HCT116 (cell line): ENCODE measurements at regions not wholly inside any gene's neighbourhood (a gene's known extent, or its start where the extent isn't known, plus 50 kb on each side); places are given as distances from the start of the nearest gene placed in this dataset.

Source experiments
- ATAC-seq: fragments of 200-7000 bp; cut with Tn5 transposase; 2 replicates; pipeline ENCODE4 v1.9.1; 2020; ENCODE audit warnings: mild to moderate bottlenecking, moderate library complexity
- BruUV-seq: library from RNA; stranded (reverse); fragments of 400-500 nt; replicated peaks from 2 replicates; lab custom pipeline; 2021; lab: Mats Ljungman, UMichigan
- CTCF ChIA-PET: fragments of 300-600 bp; sonication (Branson Sonifier 250); formaldehyde crosslinking; loops from one replicate; lab custom pipeline; 2021; ENCODE audit warnings: antibody characterized with exemption; lab: Charles Lee
- POLR2A ChIA-PET: fragments of 300-600, 350-600 bp; sonication (Branson Sonifier 250); formaldehyde crosslinking; loops from one replicate; lab custom pipeline; 2021; ENCODE audit warnings: antibody characterized with exemption; lab: Charles Lee
- RAD21 ChIA-PET, 2 experiments: fragments of 300-600 bp; sonication (Branson Sonifier 250); formaldehyde crosslinking; loops; one replicate each; lab custom pipeline; 2023; ENCODE audit warnings: low total read pairs in 2 of 2; ENCODE audit not compliant: uncharacterized antibody in 2 of 2, unreplicated experiment in 2 of 2, low non-redundant PET in 1 of 2; lab: Charles Lee
- DNase-seq: peaks from one replicate; pipeline ENCODE4 v3.0.0-alpha.2; 2010; ENCODE audit warnings: low read depth, low spot score
- H2AFZ ChIP-seq: fragments of 200-600 bp; shearing (Covaris generic), sonication (generic); 2 replicates; pipeline ENCODE4 v1.6.1; 2017; ENCODE audit warnings: low read depth, mixed run types, mixed read lengths, antibody characterized with exemption, low read length; ENCODE audit not compliant: poor library complexity, severe bottlenecking
- H3K27ac ChIP-seq: 2 replicates; pipeline ENCODE4 v1.5.1; 2012; ENCODE audit warnings: low read depth, low read length
- H3K27me3 ChIP-seq: fragments of 200-600 bp; sonication (generic); 2 replicates; pipeline ENCODE4 v1.6.1; 2016; ENCODE audit warnings: mixed run types, low read length, mixed read lengths; ENCODE audit not compliant: insufficient read depth
- H3K36me3 ChIP-seq, 2 experiments: fragments of 200-500 bp in 1 of 2; fragments of 200-600 bp in 1 of 2; sonication (Bioruptor generic) in 1 of 2; sonication (generic) in 1 of 2; 2 replicates each; pipeline versions ENCODE4 v1.5.1 to v1.6.1; 2014 to 2016; ENCODE audit warnings: low read length in 2 of 2, inconsistent platforms in 1 of 2, mixed read lengths in 1 of 2, mixed run types in 1 of 2; ENCODE audit not compliant: insufficient read depth in 2 of 2, control insufficient read depth in 1 of 2
- H3K4me1 ChIP-seq, 2 experiments: fragments of 200-600 bp in 1 of 2; sonication (generic) in 1 of 2; 2 replicates each; pipeline versions ENCODE4 v1.5.1 to v1.6.1; 2012 to 2017; ENCODE audit warnings: low read length in 2 of 2, inconsistent platforms in 1 of 2, mild to moderate bottlenecking in 1 of 2, mixed read lengths in 1 of 2, mixed run types in 1 of 2, moderate library complexity in 1 of 2; ENCODE audit not compliant: insufficient read depth in 2 of 2, control insufficient read depth in 1 of 2
- H3K4me2 ChIP-seq: fragments of 200-600 bp; sonication (generic); 2 replicates; pipeline ENCODE4 v1.6.1; 2017; ENCODE audit warnings: mixed run types, low read length, mixed read lengths
- H3K4me3 ChIP-seq, 2 experiments: fragments of 200-600 bp in 1 of 2; sonication (generic) in 1 of 2; replicated peaks in 1 of 2; 2 replicates each; pipeline ENCODE4 v1.5.1; 2011 to 2016; ENCODE audit warnings: low read length in 2 of 2, control low read depth in 1 of 2, low read depth in 1 of 2, mild to moderate bottlenecking in 1 of 2, mixed read lengths in 1 of 2, mixed run types in 1 of 2
- H3K79me2 ChIP-seq: fragments of 200-600 bp; sonication (generic); 2 replicates; pipeline ENCODE4 v1.6.1; 2017; ENCODE audit warnings: mild to moderate bottlenecking, mixed run types, low read length, moderate library complexity, mixed read lengths; ENCODE audit not compliant: insufficient read depth
- H3K9ac ChIP-seq: fragments of 200-600 bp; sonication (generic); 2 replicates; pipeline ENCODE4 v1.6.1; 2016; ENCODE audit warnings: low read length, mixed read lengths
- H3K9me2 ChIP-seq: fragments of 200-600 bp; sonication (generic), shearing (Covaris generic); 2 replicates; pipeline ENCODE4 v1.6.1; 2017; ENCODE audit warnings: mixed run types, mild to moderate bottlenecking, moderate library complexity; ENCODE audit not compliant: insufficient read depth
- H3K9me3 ChIP-seq, 2 experiments: fragments of 200-500 bp in 1 of 2; fragments of 200-600 bp in 1 of 2; sonication (Bioruptor generic) in 1 of 2; sonication (generic) in 1 of 2; 2 replicates each; pipeline ENCODE4 v1.6.1; 2014 to 2017; ENCODE audit warnings: low read length in 2 of 2, mixed read lengths in 2 of 2, inconsistent platforms in 1 of 2, low read depth in 1 of 2, mild to moderate bottlenecking in 1 of 2, mixed run types in 1 of 2, moderate library complexity in 1 of 2; ENCODE audit not compliant: control insufficient read depth in 1 of 2, insufficient read depth in 1 of 2
- H4K20me1 ChIP-seq: fragments of 200-600 bp; sonication (generic), shearing (Covaris generic); 2 replicates; pipeline ENCODE4 v1.6.1; 2017; ENCODE audit warnings: mixed run types, mild to moderate bottlenecking, moderate library complexity; ENCODE audit not compliant: insufficient read depth
- CBX3 ChIP-seq: IDR thresholded peaks from 2 replicates; pipeline ENCODE4 v1.6.1; 2012; ENCODE audit warnings: low read depth
- EZH2 ChIP-seq: fragments of 200-600 bp; sonication (generic); IDR thresholded peaks from 2 replicates; pipeline ENCODE4 v1.6.1; 2017; ENCODE audit warnings: antibody characterized with exemption, mixed run types
- JUND ChIP-seq: IDR thresholded peaks from 2 replicates; pipeline ENCODE4 v1.6.1; 2012
- MAX ChIP-seq: IDR thresholded peaks from 2 replicates; pipeline ENCODE4 v1.6.1; 2012
- POLR2A ChIP-seq: IDR thresholded peaks from 2 replicates; pipeline ENCODE4 v1.7.0; 2011; ENCODE audit warnings: borderline replicate concordance; ENCODE audit not compliant: insufficient read depth, insufficient read length; ENCODE audit errors: extremely low read depth
- REST ChIP-seq: IDR thresholded peaks from 2 replicates; pipeline ENCODE4 v1.6.1; 2012; ENCODE audit warnings: low read depth
- SIN3A ChIP-seq: IDR thresholded peaks from 2 replicates; pipeline ENCODE4 v1.6.1; 2012; ENCODE audit warnings: low read depth
- SP1 ChIP-seq: IDR thresholded peaks from 2 replicates; pipeline ENCODE4 v1.6.1; 2012; ENCODE audit warnings: low read depth
- SRF ChIP-seq: IDR thresholded peaks from 2 replicates; pipeline ENCODE4 v1.6.1; 2012; ENCODE audit warnings: low read depth
- TCF7L2 ChIP-seq: IDR thresholded peaks from 2 replicates; pipeline ENCODE4 v1.7.0; 2011; ENCODE audit warnings: borderline replicate concordance, inconsistent platforms; ENCODE audit not compliant: insufficient read depth, insufficient read length; ENCODE audit errors: extremely low read depth
- ZNF274 ChIP-seq: fragments of 200-500 bp; sonication (Bioruptor generic); IDR thresholded peaks from 2 replicates; pipeline ENCODE4 v1.6.1; 2014; ENCODE audit warnings: mild to moderate bottlenecking, low read depth, low read length, inconsistent platforms
- intact Hi-C: fragments of 100-400 bp; cut with micrococcal nuclease; formaldehyde crosslinking; loops from 2 replicates; pipeline ENCODE4 v1.10.0; 2022

- Histone ChIP-seq H3K79me2 (no peaks in the 10 kb centered on the region), H3K27ac (no peak overlapping the region)
- RAD21 ChIA-PET: no interaction called here
Observed at GRCh38 chr11:92523611-92524010, 299.0 kb downstream of the FAT3 start.

More at GRCh38 chr11:92523611-92524010, 299.0 kb downstream of the FAT3 start:
- ChIA-PET POLR2A (no interaction called here), CTCF (no interaction called here)
- no peaks in the 10 kb centered on the region for H4K20me1 ChIP-seq
- H2AFZ ChIP-seq: no peak overlapping the region
- no peak overlapping the region for H3K4me3 ChIP-seq
- DNase-seq (no peak), ATAC-seq (no peak)
- peaks cover 0 to 7% of the 10 kb centered on the region in 2 experiments; a peak in 2 of 4 replicates for H3K9me3 ChIP-seq
- H3K27me3 ChIP-seq: no peaks in the 10 kb centered on the region
- BruUV-seq: no TSS peak
- H3K9ac ChIP-seq: no peak overlapping the region
- H3K4me1 ChIP-seq: no peaks in the 10 kb centered on the region
- H3K36me3 ChIP-seq: no peaks in the 10 kb centered on the region
- no peaks in the 10 kb centered on the region for H3K9me2 ChIP-seq
- intact Hi-C loops: no loop called here
- no peak for TF ChIP-seq SP1
- TF ChIP-seq MAX: no peak
- TF ChIP-seq JUND: no peak
- no peak for TF ChIP-seq TCF7L2
- TF ChIP-seq SRF: no peak
- no peak for TF ChIP-seq REST
- TF ChIP-seq EZH2: no peak
- no peak for TF ChIP-seq SIN3A
- no peak for TF ChIP-seq CBX3
- no peak for TF ChIP-seq ZNF274
- TF ChIP-seq POLR2A: no peak
- no peak overlapping the region for H3K4me2 ChIP-seq
